ENCODE measurements at regions not wholly inside any gene's neighbourhood (a gene's known extent, or its start where the extent isn't known, plus 50 kb on each side); places are given as distances from the start of the nearest gene placed in this dataset.

DNA sequence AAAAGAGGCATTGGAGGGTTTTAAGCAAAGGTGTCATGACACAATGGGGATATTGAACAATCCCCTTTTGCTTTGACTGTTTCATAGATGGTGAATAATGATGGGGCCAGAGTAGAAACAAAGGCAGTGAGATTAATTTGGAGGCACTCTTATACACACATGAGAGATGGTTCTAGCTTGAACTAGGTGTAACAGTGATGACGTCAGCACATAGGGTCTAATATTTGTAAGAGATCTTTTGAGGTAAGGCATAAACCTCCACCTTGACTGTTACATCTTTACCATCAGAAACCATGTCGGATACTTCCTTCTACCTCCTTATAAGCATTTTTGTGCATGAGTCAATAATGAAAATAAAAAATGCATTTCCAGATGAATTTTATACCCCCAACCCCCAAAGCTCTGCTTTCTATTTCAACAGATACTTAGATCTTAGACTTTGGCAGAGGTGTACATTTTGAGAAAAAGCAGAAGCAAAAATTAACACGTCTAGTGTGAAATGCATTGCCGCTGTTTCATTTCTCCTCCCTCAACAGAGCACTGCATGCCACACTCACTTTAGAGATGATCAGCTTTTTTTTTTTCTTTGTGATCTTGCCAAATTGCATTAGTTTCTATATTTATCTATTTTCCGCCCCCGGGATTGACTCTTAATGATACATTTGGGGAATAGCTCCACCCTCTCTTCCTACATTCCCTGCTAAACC is 87.2 kb downstream of the HS3ST1 start:
- TF ChIP-seq ELF4 (IDR thresholded peaks at IDR 0.05) (no peak), FOXM1 (IDR thresholded peaks at IDR 0.05; ENCODE audit: borderline replicate concordance) (no peak), ZNF384 (IDR thresholded peaks at IDR 0.05) (no peak), BHLHE40 (IDR thresholded peaks at IDR 0.05; ENCODE audit: borderline replicate concordance) (no peak)

Data from HEK293T (cell line).